ENCODE measurements at regions not wholly inside any gene's neighbourhood (a gene's known extent, or its start where the extent isn't known, plus 50 kb on each side); places are given as distances from the start of the nearest gene placed in this dataset.

GRCh38 chr10:34938399-34938670, 123.2 kb upstream of the PARD3 start:
- Histone ChIP-seq H2AFZ (ENCODE audit: low read length) (no peak overlapping the region), H3K9me3 (ENCODE audit: low read length) (no peaks in the 10 kb centered on the region), H4K20me1 (ENCODE audit: insufficient read depth, low read length) (no peaks in the 10 kb centered on the region), H3K27ac (ENCODE audit: extremely low read length, insufficient read depth, low read length) (no peak overlapping the region), H3K27me3 (ENCODE audit: control insufficient read depth in 1 of 2, insufficient read depth in 2 of 2, low read length in 2 of 2) (peaks cover 0 to 5% of the 10 kb centered on the region in 2 experiments; a peak in 2 of 5 replicates), H3K36me3 (replicated peaks in 1 of 2; ENCODE audit: control insufficient read depth in 1 of 2, insufficient read depth in 2 of 2, low read length in 2 of 2) (no peaks in the 10 kb centered on the region), H3K9ac (ENCODE audit: insufficient read depth, low read depth, low read length) (no peak overlapping the region), H3K79me2 (ENCODE audit: insufficient read depth, low read length) (no peaks in the 10 kb centered on the region), H3K4me3 (replicated peaks in 1 of 3; ENCODE audit: insufficient read depth in 1 of 3, low read depth in 2 of 3, low read length in 3 of 3) (no peak overlapping the region), H3K4me1 (ENCODE audit: insufficient read depth, low read length) (no peaks in the 10 kb centered on the region), H3K4me2 (ENCODE audit: low read depth, low read length) (no peak overlapping the region)
- ATAC-seq: no peak
- no peak for DNase-seq (ENCODE audit: low spot score)
- intact Hi-C loops (cut with micrococcal nuclease; ENCODE audit: unreplicated experiment) (no loop called here), in situ Hi-C loops (cut with HindIII; ENCODE audit: extremely low pct_ligation_motif_present, low pct_unique_long_range_greater_than_20kb) (no loop called here)
- no peak for FAIRE-seq
- no TSS peak for BruUV-seq (replicated peaks)
- WGBS (ENCODE audit: low lambda C conversion rate): 62% methylated on average over 6 of the region's 6 CpGs
- POLR2A ChIA-PET: no interaction called here
- no peak for TF ChIP-seq MLX (CRISPR knock-in tag; IDR thresholded peaks at IDR 0.05)
- TF ChIP-seq ZNF768 (CRISPR knock-in tag; IDR thresholded peaks at IDR 0.05): no peak
- peak; percentile 18; the same call in 1 of the 2 replicates for TF ChIP-seq CEBPB (IDR thresholded peaks at IDR 0.05; ENCODE audit: borderline replicate concordance, low read depth, low read length)
- no peak for TF ChIP-seq ZNF740 (CRISPR knock-in tag; IDR thresholded peaks at IDR 0.05)
- no peak for TF ChIP-seq NCOA2 (CRISPR knock-in tag; IDR thresholded peaks at IDR 0.05)
- no peak for TF ChIP-seq DDIT3 (CRISPR knock-in tag; IDR thresholded peaks at IDR 0.05)
- TF ChIP-seq ZNF460 (CRISPR knock-in tag; IDR thresholded peaks at IDR 0.05; ENCODE audit: borderline replicate concordance): peak; percentile 32; the same call in 1 of the 2 replicates
- TF ChIP-seq ARID4A (CRISPR knock-in tag; IDR thresholded peaks at IDR 0.05; ENCODE audit: borderline replicate concordance): no peak
- TF ChIP-seq IKZF1 (IDR thresholded peaks at IDR 0.05): no peak
- no peak for TF ChIP-seq SRF (IDR thresholded peaks at IDR 0.05; ENCODE audit: low read depth, low read length)
- CTCF ChIA-PET (ENCODE audit: low intra/inter-chr PET ratio, low total read pairs): no interaction called here
